HCT116 (cell line): ENCODE measurements at regions not wholly inside any gene's neighbourhood (a gene's known extent, or its start where the extent isn't known, plus 50 kb on each side); places are given as distances from the start of the nearest gene placed in this dataset.

Source experiments
- ATF3 ChIP-seq: IDR thresholded peaks from 2 replicates; pipeline ENCODE4 v1.6.1; 2012
- CBX3 ChIP-seq: IDR thresholded peaks from 2 replicates; pipeline ENCODE4 v1.6.1; 2012; ENCODE audit warnings: low read depth
- CEBPB ChIP-seq: IDR thresholded peaks from 2 replicates; pipeline ENCODE4 v1.6.1; 2012; ENCODE audit warnings: low read depth
- CTCF ChIP-seq, 3 experiments: fragments of 200-600 bp in 1 of 3; sonication (generic) in 1 of 3; IDR thresholded peaks in 2 of 3; conservative IDR thresholded peaks in 1 of 3; 2 replicates each; pipeline ENCODE4 v1.5.1; 2012 to 2017; ENCODE audit warnings: low read depth in 2 of 3, low read length in 2 of 3, antibody characterized with exemption in 1 of 3, borderline replicate concordance in 1 of 3, control low read depth in 1 of 3, mild to moderate bottlenecking in 1 of 3, mixed read lengths in 1 of 3, mixed run types in 1 of 3, moderate library complexity in 1 of 3; ENCODE audit not compliant: insufficient read depth in 1 of 3
- EGR1 ChIP-seq: IDR thresholded peaks from 2 replicates; pipeline ENCODE4 v1.6.1; 2012; ENCODE audit warnings: low read depth
- EZH2 ChIP-seq: fragments of 200-600 bp; sonication (generic); IDR thresholded peaks from 2 replicates; pipeline ENCODE4 v1.6.1; 2017; ENCODE audit warnings: antibody characterized with exemption, mixed run types
- MAX ChIP-seq: IDR thresholded peaks from 2 replicates; pipeline ENCODE4 v1.6.1; 2012
- POLR2A ChIP-seq: IDR thresholded peaks from 2 replicates; pipeline ENCODE4 v1.7.0; 2011; ENCODE audit warnings: borderline replicate concordance; ENCODE audit not compliant: insufficient read depth, insufficient read length; ENCODE audit errors: extremely low read depth
- POLR2AphosphoS5 ChIP-seq: IDR thresholded peaks from 2 replicates; pipeline ENCODE4 v1.6.1; 2011; ENCODE audit warnings: mild to moderate bottlenecking, low read depth, low read length, moderate library complexity
- REST ChIP-seq: IDR thresholded peaks from 2 replicates; pipeline ENCODE4 v1.6.1; 2012; ENCODE audit warnings: low read depth
- SIN3A ChIP-seq: IDR thresholded peaks from 2 replicates; pipeline ENCODE4 v1.6.1; 2012; ENCODE audit warnings: low read depth
- ZNF274 ChIP-seq: fragments of 200-500 bp; sonication (Bioruptor generic); IDR thresholded peaks from 2 replicates; pipeline ENCODE4 v1.6.1; 2014; ENCODE audit warnings: mild to moderate bottlenecking, low read depth, low read length, inconsistent platforms

GRCh38 chr9:91163773-91164471, 197.8 kb downstream of the AUH start:
- no peak for TF ChIP-seq CTCF (IDR thresholded peaks at IDR 0.05 in 2 of 3, conservative IDR thresholded peaks at IDR 0.05 in 1 of 3; ENCODE audit: borderline replicate concordance in 1 of 3, insufficient read depth in 1 of 3, low read depth in 2 of 3, low read length in 2 of 3)
- TF ChIP-seq MAX = no peak
- no peak for TF ChIP-seq POLR2A
- no peak for TF ChIP-seq ZNF274
- TF ChIP-seq CBX3 = no peak
- TF ChIP-seq CEBPB = no peak
- no peak for TF ChIP-seq EZH2
- TF ChIP-seq EGR1 = no peak
- no peak for TF ChIP-seq SIN3A
- TF ChIP-seq POLR2AphosphoS5 = no peak
- TF ChIP-seq ATF3 = no peak
- no peak for TF ChIP-seq REST
